Fibroblast of mammary gland (primary cell): ENCODE measurements at regions not wholly inside any gene's neighbourhood (a gene's known extent, or its start where the extent isn't known, plus 50 kb on each side); places are given as distances from the start of the nearest gene placed in this dataset.

Source experiments
- DNase-seq: peaks from one replicate; pipeline ENCODE4 v3.0.0-alpha.2; 2010; ENCODE audit warnings: low read depth
- H3K4me3 ChIP-seq: 2 replicates; pipeline ENCODE4 v1.5.1; 2011; ENCODE audit warnings: low read depth, mild to moderate bottlenecking, low read length, moderate library complexity; ENCODE audit not compliant: control insufficient read depth
- CTCF ChIP-seq: conservative IDR thresholded peaks from 2 replicates; pipeline ENCODE4 v1.5.1; 2011; ENCODE audit warnings: low read depth, low read length, inconsistent platforms; ENCODE audit not compliant: control insufficient read depth, insufficient read depth

GRCh38 chr16:5621826-5622225 lies 524.2 kb upstream of the EEF2KMT start:
- TF ChIP-seq CTCF: no peak
- no peak for DNase-seq
- H3K4me3 ChIP-seq: no peak overlapping the region

GRCh38 chr16:5619304-5619703 lies 521.7 kb upstream of the EEF2KMT start:
- no peak overlapping the region for H3K4me3 ChIP-seq
- no peak for DNase-seq
- no peak for TF ChIP-seq CTCF

- TF ChIP-seq CTCF: no peak
These were observed 519.2 kb upstream of the EEF2KMT start for GRCh38 chr16:5616841-5617240.

GRCh38 chr16:5615868-5616642 lies 518.5 kb upstream of the EEF2KMT start:
- DNase-seq: peak; percentile 16
- H3K4me3 ChIP-seq: no peak overlapping the region
- TF ChIP-seq CTCF: peak; percentile 39

More at GRCh38 chr16:5616841-5617240, 519.2 kb upstream of the EEF2KMT start:
- DNase-seq: no peak
- H3K4me3 ChIP-seq: no peak overlapping the region

GRCh38 chr16:5607169-5607568 lies 509.6 kb upstream of the EEF2KMT start:
- no peak for DNase-seq
- no peak overlapping the region for H3K4me3 ChIP-seq
- no peak for TF ChIP-seq CTCF

GRCh38 chr16:5605404-5605803 lies 507.8 kb upstream of the EEF2KMT start:
- DNase-seq: no peak
- H3K4me3 ChIP-seq: no peak overlapping the region
- TF ChIP-seq CTCF: no peak

GRCh38 chr16:5604770-5605169 lies 507.2 kb upstream of the EEF2KMT start:
- no peak for TF ChIP-seq CTCF
- DNase-seq: no peak
- H3K4me3 ChIP-seq: no peak overlapping the region
